ENCODE measurements at regions not wholly inside any gene's neighbourhood (a gene's known extent, or its start where the extent isn't known, plus 50 kb on each side); places are given as distances from the start of the nearest gene placed in this dataset.

DNA sequence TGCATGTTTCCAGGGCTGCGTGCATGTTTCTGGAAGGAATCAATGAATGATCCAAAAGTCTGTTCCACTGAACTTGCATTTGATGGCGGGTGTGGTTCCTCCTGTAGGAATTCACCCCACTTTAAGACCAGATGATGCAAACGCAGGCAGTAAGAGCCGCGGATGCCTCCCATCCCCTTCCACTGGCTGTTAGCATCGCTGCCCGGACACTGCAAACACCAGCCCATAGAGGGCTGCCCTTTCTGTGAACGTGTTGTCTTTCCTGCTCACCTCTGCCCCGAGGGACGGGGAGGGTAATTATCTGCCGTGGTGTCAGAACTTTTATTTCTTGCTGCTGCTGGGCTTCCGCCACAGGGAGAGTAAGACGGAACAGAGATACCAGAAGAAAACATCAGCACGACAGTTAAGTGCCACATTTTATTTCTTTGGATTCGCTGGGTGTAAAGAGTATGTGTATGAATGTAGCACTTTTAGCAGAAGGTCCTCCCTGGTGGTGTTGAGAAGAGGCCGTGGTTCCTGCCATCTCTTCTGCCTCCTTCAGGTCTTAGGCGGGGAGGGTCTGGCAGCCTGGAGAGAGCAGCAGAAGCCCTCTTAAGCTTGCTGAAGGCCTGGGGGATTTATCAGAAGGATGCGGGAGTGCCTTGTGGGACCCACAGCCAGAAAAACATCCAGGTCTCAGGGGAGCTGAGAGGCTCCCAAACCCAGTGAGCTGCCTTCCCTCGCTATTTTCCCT, 53.2 kb upstream of the NECTIN1 start:
- TF ChIP-seq EZH2phosphoT487 (IDR thresholded peaks at IDR 0.05; ENCODE audit: borderline replicate concordance): no peak
- TF ChIP-seq, protein P1, sequence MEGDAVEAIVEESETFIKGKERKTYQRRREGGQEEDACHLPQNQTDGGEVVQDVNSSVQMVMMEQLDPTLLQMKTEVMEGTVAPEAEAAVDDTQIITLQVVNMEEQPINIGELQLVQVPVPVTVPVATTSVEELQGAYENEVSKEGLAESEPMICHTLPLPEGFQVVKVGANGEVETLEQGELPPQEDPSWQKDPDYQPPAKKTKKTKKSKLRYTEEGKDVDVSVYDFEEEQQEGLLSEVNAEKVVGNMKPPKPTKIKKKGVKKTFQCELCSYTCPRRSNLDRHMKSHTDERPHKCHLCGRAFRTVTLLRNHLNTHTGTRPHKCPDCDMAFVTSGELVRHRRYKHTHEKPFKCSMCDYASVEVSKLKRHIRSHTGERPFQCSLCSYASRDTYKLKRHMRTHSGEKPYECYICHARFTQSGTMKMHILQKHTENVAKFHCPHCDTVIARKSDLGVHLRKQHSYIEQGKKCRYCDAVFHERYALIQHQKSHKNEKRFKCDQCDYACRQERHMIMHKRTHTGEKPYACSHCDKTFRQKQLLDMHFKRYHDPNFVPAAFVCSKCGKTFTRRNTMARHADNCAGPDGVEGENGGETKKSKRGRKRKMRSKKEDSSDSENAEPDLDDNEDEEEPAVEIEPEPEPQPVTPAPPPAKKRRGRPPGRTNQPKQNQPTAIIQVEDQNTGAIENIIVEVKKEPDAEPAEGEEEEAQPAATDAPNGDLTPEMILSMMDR (conservative IDR thresholded peaks at IDR 0.05; ENCODE audit: low read length): no peak
- Histone ChIP-seq H3K4me2 (ENCODE audit: low read depth, low read length, poor library complexity, severe bottlenecking) (no peak overlapping the region), H3K4me3 (ENCODE audit: low read length, poor library complexity, severe bottlenecking) (no peak overlapping the region), H3K4me1 (ENCODE audit: insufficient read depth, low read length, poor library complexity, severe bottlenecking) (no peaks in the 10 kb centered on the region), H3K27me3 (ENCODE audit: insufficient read depth, low read length, poor library complexity, severe bottlenecking) (no peaks in the 10 kb centered on the region), H3K36me3 (ENCODE audit: insufficient read depth, low read length) (no peaks in the 10 kb centered on the region), H4K20me1 (ENCODE audit: insufficient read depth, low read length, poor library complexity, severe bottlenecking) (no peaks in the 10 kb centered on the region), H3K9ac (ENCODE audit: low read depth, low read length, poor library complexity, severe bottlenecking) (no peak overlapping the region), H2AFZ (ENCODE audit: low read length) (no peak overlapping the region), H3K9me3 (ENCODE audit: insufficient read depth, low read depth, low read length) (peaks cover 12% of the 10 kb centered on the region; the same call in 1 of the 2 replicates), H3F3A (ENCODE audit: low read depth) (no peaks in the 10 kb centered on the region), H3K9me2 (replicated peaks; ENCODE audit: low read depth, low read length) (no peaks in the 10 kb centered on the region), H3K79me2 (ENCODE audit: insufficient read depth, low read length) (no peaks in the 10 kb centered on the region)

GRCh38 chr11:119780222-119780953, 51.4 kb upstream of the NECTIN1 start:
- no peak overlapping the region for H3K4me3 ChIP-seq (ENCODE audit: low read length, poor library complexity, severe bottlenecking)
- no peaks in the 10 kb centered on the region for H3F3A ChIP-seq (ENCODE audit: low read depth)
- no peaks in the 10 kb centered on the region for H4K20me1 ChIP-seq (ENCODE audit: insufficient read depth, low read length, poor library complexity, severe bottlenecking)
- no peaks in the 10 kb centered on the region for H3K79me2 ChIP-seq (ENCODE audit: insufficient read depth, low read length)
- H3K9me2 ChIP-seq (replicated peaks; ENCODE audit: low read depth, low read length): no peaks in the 10 kb centered on the region
- TF ChIP-seq, protein P1 (conservative IDR thresholded peaks at IDR 0.05; ENCODE audit: low read length): no peak
- TF ChIP-seq EZH2phosphoT487 (IDR thresholded peaks at IDR 0.05; ENCODE audit: borderline replicate concordance): no peak
- no peak overlapping the region for H3K4me2 ChIP-seq (ENCODE audit: low read depth, low read length, poor library complexity, severe bottlenecking)
- no peak overlapping the region for H2AFZ ChIP-seq (ENCODE audit: low read length)
- H3K36me3 ChIP-seq (ENCODE audit: insufficient read depth, low read length): no peaks in the 10 kb centered on the region
- no peak overlapping the region for H3K9ac ChIP-seq (ENCODE audit: low read depth, low read length, poor library complexity, severe bottlenecking)
- no peaks in the 10 kb centered on the region for H3K27me3 ChIP-seq (ENCODE audit: insufficient read depth, low read length, poor library complexity, severe bottlenecking)
- H3K4me1 ChIP-seq (ENCODE audit: insufficient read depth, low read length, poor library complexity, severe bottlenecking): no peaks in the 10 kb centered on the region
- H3K9me3 ChIP-seq (ENCODE audit: insufficient read depth, low read depth, low read length): peaks cover 12% of the 10 kb centered on the region; the same call in 1 of the 2 replicates

DNA sequence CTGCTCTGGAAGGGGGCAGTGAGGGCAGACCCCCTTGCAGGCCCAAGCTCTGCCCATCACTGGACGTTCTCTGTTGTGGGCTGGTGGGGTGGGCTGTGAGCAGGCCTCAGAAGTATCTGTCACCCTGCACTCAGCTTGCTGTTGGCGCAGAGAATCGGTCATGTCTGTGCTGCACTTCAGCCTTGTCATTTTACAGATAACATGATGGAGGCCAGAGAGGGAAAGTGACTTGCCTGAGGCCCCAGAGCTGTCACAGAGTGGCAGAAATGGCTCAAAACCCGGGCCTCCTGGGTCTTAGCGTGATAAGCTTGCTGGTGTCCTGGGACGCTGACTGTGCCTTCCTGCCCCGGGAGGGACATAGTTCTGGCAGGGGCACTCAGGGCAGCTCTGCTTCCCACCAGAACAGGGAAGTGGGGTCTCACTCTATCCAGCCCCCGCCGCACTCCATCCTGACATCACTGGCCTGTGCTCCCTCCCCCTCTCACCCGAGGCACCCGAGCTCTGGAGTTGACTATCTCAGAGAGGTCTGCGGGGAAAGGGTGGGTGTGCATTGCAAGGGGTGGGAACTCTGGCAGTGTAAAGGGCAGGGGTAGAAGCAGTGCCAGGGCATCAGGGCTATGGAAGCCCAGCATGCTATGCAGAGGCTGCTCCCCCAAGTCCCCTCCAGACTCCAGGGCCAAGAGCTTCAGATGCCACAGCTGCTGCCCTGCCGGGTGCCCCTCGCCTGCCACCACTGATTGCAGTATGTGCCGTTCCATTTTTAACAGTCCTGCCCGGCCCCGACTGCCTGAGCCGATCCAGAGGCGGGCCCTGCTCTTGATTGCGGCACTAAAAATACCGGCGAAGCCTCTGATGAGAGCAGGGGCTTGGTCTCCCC, 50.4 kb upstream of the NECTIN1 start:
- Histone ChIP-seq H3F3A (ENCODE audit: low read depth) (no peaks in the 10 kb centered on the region), H3K27me3 (ENCODE audit: insufficient read depth, low read length, poor library complexity, severe bottlenecking) (no peaks in the 10 kb centered on the region), H3K36me3 (ENCODE audit: insufficient read depth, low read length) (no peaks in the 10 kb centered on the region), H3K4me1 (ENCODE audit: insufficient read depth, low read length, poor library complexity, severe bottlenecking) (no peaks in the 10 kb centered on the region), H3K4me3 (ENCODE audit: low read length, poor library complexity, severe bottlenecking) (no peak overlapping the region), H2AFZ (ENCODE audit: low read length) (no peak overlapping the region), H3K9me3 (ENCODE audit: insufficient read depth, low read depth, low read length) (peaks cover 10% of the 10 kb centered on the region; the same call in 1 of the 2 replicates), H3K9me2 (replicated peaks; ENCODE audit: low read depth, low read length) (no peaks in the 10 kb centered on the region), H4K20me1 (ENCODE audit: insufficient read depth, low read length, poor library complexity, severe bottlenecking) (no peaks in the 10 kb centered on the region), H3K79me2 (ENCODE audit: insufficient read depth, low read length) (no peaks in the 10 kb centered on the region), H3K9ac (ENCODE audit: low read depth, low read length, poor library complexity, severe bottlenecking) (no peak overlapping the region), H3K4me2 (ENCODE audit: low read depth, low read length, poor library complexity, severe bottlenecking) (no peak overlapping the region)
- TF ChIP-seq, protein P1 (conservative IDR thresholded peaks at IDR 0.05; ENCODE audit: low read length): no peak
- no peak for TF ChIP-seq EZH2phosphoT487 (IDR thresholded peaks at IDR 0.05; ENCODE audit: borderline replicate concordance)

Data from Loucy (cell line).